HCT116 (cell line): ENCODE measurements at regions not wholly inside any gene's neighbourhood (a gene's known extent, or its start where the extent isn't known, plus 50 kb on each side); places are given as distances from the start of the nearest gene placed in this dataset.

Experiments used
- ATAC-seq: fragments of 200-7000 bp; cut with Tn5 transposase; 2 replicates; pipeline ENCODE4 v1.9.1; 2020; ENCODE audit warnings: mild to moderate bottlenecking, moderate library complexity
- BruUV-seq: library from RNA; stranded (reverse); fragments of 400-500 nt; replicated peaks from 2 replicates; lab custom pipeline; 2021; lab: Mats Ljungman, UMichigan
- CTCF ChIA-PET: fragments of 300-600 bp; sonication (Branson Sonifier 250); formaldehyde crosslinking; loops from one replicate; lab custom pipeline; 2021; ENCODE audit warnings: antibody characterized with exemption; lab: Charles Lee
- POLR2A ChIA-PET: fragments of 300-600, 350-600 bp; sonication (Branson Sonifier 250); formaldehyde crosslinking; loops from one replicate; lab custom pipeline; 2021; ENCODE audit warnings: antibody characterized with exemption; lab: Charles Lee
- RAD21 ChIA-PET, 2 experiments: fragments of 300-600 bp; sonication (Branson Sonifier 250); formaldehyde crosslinking; loops; one replicate each; lab custom pipeline; 2023; ENCODE audit warnings: low total read pairs in 2 of 2; ENCODE audit not compliant: uncharacterized antibody in 2 of 2, unreplicated experiment in 2 of 2, low non-redundant PET in 1 of 2; lab: Charles Lee
- DNase-seq: peaks from one replicate; pipeline ENCODE4 v3.0.0-alpha.2; 2010; ENCODE audit warnings: low read depth, low spot score
- H2AFZ ChIP-seq: fragments of 200-600 bp; shearing (Covaris generic), sonication (generic); 2 replicates; pipeline ENCODE4 v1.6.1; 2017; ENCODE audit warnings: low read depth, mixed run types, mixed read lengths, antibody characterized with exemption, low read length; ENCODE audit not compliant: poor library complexity, severe bottlenecking
- H3K27ac ChIP-seq: 2 replicates; pipeline ENCODE4 v1.5.1; 2012; ENCODE audit warnings: low read depth, low read length
- H3K27me3 ChIP-seq: fragments of 200-600 bp; sonication (generic); 2 replicates; pipeline ENCODE4 v1.6.1; 2016; ENCODE audit warnings: mixed run types, low read length, mixed read lengths; ENCODE audit not compliant: insufficient read depth
- H3K36me3 ChIP-seq, 2 experiments: fragments of 200-500 bp in 1 of 2; fragments of 200-600 bp in 1 of 2; sonication (Bioruptor generic) in 1 of 2; sonication (generic) in 1 of 2; 2 replicates each; pipeline versions ENCODE4 v1.5.1 to v1.6.1; 2014 to 2016; ENCODE audit warnings: low read length in 2 of 2, inconsistent platforms in 1 of 2, mixed read lengths in 1 of 2, mixed run types in 1 of 2; ENCODE audit not compliant: insufficient read depth in 2 of 2, control insufficient read depth in 1 of 2
- H3K4me1 ChIP-seq, 2 experiments: fragments of 200-600 bp in 1 of 2; sonication (generic) in 1 of 2; 2 replicates each; pipeline versions ENCODE4 v1.5.1 to v1.6.1; 2012 to 2017; ENCODE audit warnings: low read length in 2 of 2, inconsistent platforms in 1 of 2, mild to moderate bottlenecking in 1 of 2, mixed read lengths in 1 of 2, mixed run types in 1 of 2, moderate library complexity in 1 of 2; ENCODE audit not compliant: insufficient read depth in 2 of 2, control insufficient read depth in 1 of 2
- H3K4me2 ChIP-seq: fragments of 200-600 bp; sonication (generic); 2 replicates; pipeline ENCODE4 v1.6.1; 2017; ENCODE audit warnings: mixed run types, low read length, mixed read lengths
- H3K4me3 ChIP-seq, 2 experiments: fragments of 200-600 bp in 1 of 2; sonication (generic) in 1 of 2; replicated peaks in 1 of 2; 2 replicates each; pipeline ENCODE4 v1.5.1; 2011 to 2016; ENCODE audit warnings: low read length in 2 of 2, control low read depth in 1 of 2, low read depth in 1 of 2, mild to moderate bottlenecking in 1 of 2, mixed read lengths in 1 of 2, mixed run types in 1 of 2
- H3K79me2 ChIP-seq: fragments of 200-600 bp; sonication (generic); 2 replicates; pipeline ENCODE4 v1.6.1; 2017; ENCODE audit warnings: mild to moderate bottlenecking, mixed run types, low read length, moderate library complexity, mixed read lengths; ENCODE audit not compliant: insufficient read depth
- H3K9ac ChIP-seq: fragments of 200-600 bp; sonication (generic); 2 replicates; pipeline ENCODE4 v1.6.1; 2016; ENCODE audit warnings: low read length, mixed read lengths
- H3K9me2 ChIP-seq: fragments of 200-600 bp; sonication (generic), shearing (Covaris generic); 2 replicates; pipeline ENCODE4 v1.6.1; 2017; ENCODE audit warnings: mixed run types, mild to moderate bottlenecking, moderate library complexity; ENCODE audit not compliant: insufficient read depth
- H3K9me3 ChIP-seq, 2 experiments: fragments of 200-500 bp in 1 of 2; fragments of 200-600 bp in 1 of 2; sonication (Bioruptor generic) in 1 of 2; sonication (generic) in 1 of 2; 2 replicates each; pipeline ENCODE4 v1.6.1; 2014 to 2017; ENCODE audit warnings: low read length in 2 of 2, mixed read lengths in 2 of 2, inconsistent platforms in 1 of 2, low read depth in 1 of 2, mild to moderate bottlenecking in 1 of 2, mixed run types in 1 of 2, moderate library complexity in 1 of 2; ENCODE audit not compliant: control insufficient read depth in 1 of 2, insufficient read depth in 1 of 2
- H4K20me1 ChIP-seq: fragments of 200-600 bp; sonication (generic), shearing (Covaris generic); 2 replicates; pipeline ENCODE4 v1.6.1; 2017; ENCODE audit warnings: mixed run types, mild to moderate bottlenecking, moderate library complexity; ENCODE audit not compliant: insufficient read depth
- ATF3 ChIP-seq: IDR thresholded peaks from 2 replicates; pipeline ENCODE4 v1.6.1; 2012
- CBX3 ChIP-seq: IDR thresholded peaks from 2 replicates; pipeline ENCODE4 v1.6.1; 2012; ENCODE audit warnings: low read depth
- CEBPB ChIP-seq: IDR thresholded peaks from 2 replicates; pipeline ENCODE4 v1.6.1; 2012; ENCODE audit warnings: low read depth
- ELF1 ChIP-seq: IDR thresholded peaks from 2 replicates; pipeline ENCODE4 v1.6.1; 2012; ENCODE audit warnings: low read depth, borderline replicate concordance
- EZH2 ChIP-seq: fragments of 200-600 bp; sonication (generic); IDR thresholded peaks from 2 replicates; pipeline ENCODE4 v1.6.1; 2017; ENCODE audit warnings: antibody characterized with exemption, mixed run types
- EZH2phosphoT487 ChIP-seq: fragments of 200-600 bp; IDR thresholded peaks from 2 replicates; pipeline ENCODE4 v1.6.1; 2018; ENCODE audit warnings: antibody characterized with exemption, borderline replicate concordance
- FOSL1 ChIP-seq: IDR thresholded peaks from 2 replicates; pipeline ENCODE4 v1.6.1; 2012; ENCODE audit warnings: low read depth
- JUND ChIP-seq: IDR thresholded peaks from 2 replicates; pipeline ENCODE4 v1.6.1; 2012
- MAX ChIP-seq: IDR thresholded peaks from 2 replicates; pipeline ENCODE4 v1.6.1; 2012
- POLR2A ChIP-seq: IDR thresholded peaks from 2 replicates; pipeline ENCODE4 v1.7.0; 2011; ENCODE audit warnings: borderline replicate concordance; ENCODE audit not compliant: insufficient read depth, insufficient read length; ENCODE audit errors: extremely low read depth
- RAD21 ChIP-seq: IDR thresholded peaks from 2 replicates; pipeline ENCODE4 v1.6.1; 2012; ENCODE audit warnings: low read depth, mild to moderate bottlenecking
- REST ChIP-seq: IDR thresholded peaks from 2 replicates; pipeline ENCODE4 v1.6.1; 2012; ENCODE audit warnings: low read depth
- SP1 ChIP-seq: IDR thresholded peaks from 2 replicates; pipeline ENCODE4 v1.6.1; 2012; ENCODE audit warnings: low read depth
- SRF ChIP-seq: IDR thresholded peaks from 2 replicates; pipeline ENCODE4 v1.6.1; 2012; ENCODE audit warnings: low read depth
- TCF7L2 ChIP-seq: IDR thresholded peaks from 2 replicates; pipeline ENCODE4 v1.7.0; 2011; ENCODE audit warnings: borderline replicate concordance, inconsistent platforms; ENCODE audit not compliant: insufficient read depth, insufficient read length; ENCODE audit errors: extremely low read depth
- YY1 ChIP-seq: IDR thresholded peaks from 2 replicates; pipeline ENCODE4 v1.6.1; 2011; ENCODE audit warnings: low read length, low read depth, moderate library complexity, mild to moderate bottlenecking; ENCODE audit not compliant: insufficient replicate concordance; ENCODE audit errors: extremely low read depth
- ZBTB33 ChIP-seq: IDR thresholded peaks from 2 replicates; pipeline ENCODE4 v1.6.1; 2011; ENCODE audit warnings: mild to moderate bottlenecking, low read length, moderate library complexity; ENCODE audit not compliant: insufficient replicate concordance; ENCODE audit errors: extremely low read depth
- ZFX ChIP-seq: fragments of 450-650 bp; IDR thresholded peaks from 2 replicates; pipeline ENCODE4 v1.6.1; 2017
- ZNF274 ChIP-seq: fragments of 200-500 bp; sonication (Bioruptor generic); IDR thresholded peaks from 2 replicates; pipeline ENCODE4 v1.6.1; 2014; ENCODE audit warnings: mild to moderate bottlenecking, low read depth, low read length, inconsistent platforms
- intact Hi-C: fragments of 100-400 bp; cut with micrococcal nuclease; formaldehyde crosslinking; loops from 2 replicates; pipeline ENCODE4 v1.10.0; 2022

GRCh38 chrX:118207831-118208453, 91.3 kb upstream of the KLHL13 start (continued):
- TF ChIP-seq ATF3 (no peak), CEBPB (no peak), TCF7L2 (no peak), ELF1 (no peak), EZH2 (no peak), CBX3 (no peak), RAD21 (no peak), ZNF274 (no peak), FOSL1 (no peak), YY1 (no peak), ZFX (no peak), EZH2phosphoT487 (no peak), SP1 (no peak), ZBTB33 (no peak)

GRCh38 chrX:118208481-118208880, 91.9 kb upstream of the KLHL13 start:
- no peak overlapping the region for H3K4me2 ChIP-seq
- H3K4me1 ChIP-seq = no peaks in the 10 kb centered on the region
- ATAC-seq (no peak), DNase-seq (no peak)
- H2AFZ ChIP-seq = no peak overlapping the region
- no peaks in the 10 kb centered on the region for H3K9me3 ChIP-seq
- no peaks in the 10 kb centered on the region for H3K9me2 ChIP-seq
- no peaks in the 10 kb centered on the region for H3K79me2 ChIP-seq
- H3K27ac ChIP-seq = no peak overlapping the region
- no TSS peak for BruUV-seq
- H3K36me3 ChIP-seq = no peaks in the 10 kb centered on the region
- no peaks in the 10 kb centered on the region for H3K27me3 ChIP-seq
- RAD21 ChIA-PET = no interaction called here
- H4K20me1 ChIP-seq = no peaks in the 10 kb centered on the region
- H3K9ac ChIP-seq = no peak overlapping the region
- POLR2A ChIA-PET = no interaction called here
- intact Hi-C loops = no loop called here
- no peak overlapping the region for H3K4me3 ChIP-seq
- CTCF ChIA-PET = no interaction called here
- TF ChIP-seq ATF3 = no peak
- no peak for TF ChIP-seq CEBPB
- no peak for TF ChIP-seq YY1
- TF ChIP-seq JUND = no peak
- no peak for TF ChIP-seq MAX
- no peak for TF ChIP-seq POLR2A
- TF ChIP-seq REST = no peak
- TF ChIP-seq ZFX = no peak
- TF ChIP-seq SRF = no peak
- no peak for TF ChIP-seq ELF1
- TF ChIP-seq FOSL1 = no peak
